Left cardiac atrium (tissue), 4 donors: ENCODE measurements at regions not wholly inside any gene's neighbourhood (a gene's known extent, or its start where the extent isn't known, plus 50 kb on each side); places are given as distances from the start of the nearest gene placed in this dataset.

Experiments
- ATAC-seq, 2 donors: fragments of 200-7000 bp; cut with Tn5 transposase; one replicate each; pipeline ENCODE4 v1.9.1; 2020; ENCODE audit warnings: mild to moderate bottlenecking in 2 of 2, moderate library complexity in 2 of 2
- DNase-seq: peaks from one replicate; pipeline ENCODE4 v3.0.0-alpha.2; 2020
- intact Hi-C, 2 donors: fragments of 100-400 bp; cut with DNase I; formaldehyde crosslinking; loops; one replicate each; pipeline versions ENCODE4 v1.14.1 to v1.15.1; 2022 to 2023
- donor health status: DM: no; HTN: yes; CAD: no.
- donor health status: DM: no; HTN: yes; CAD: no; lungs with severe emphysema.
- donor health status: DM: yes; HTN: yes; CAD: no.
- donor health status: Dilated cardiomyopathy.

DNA sequence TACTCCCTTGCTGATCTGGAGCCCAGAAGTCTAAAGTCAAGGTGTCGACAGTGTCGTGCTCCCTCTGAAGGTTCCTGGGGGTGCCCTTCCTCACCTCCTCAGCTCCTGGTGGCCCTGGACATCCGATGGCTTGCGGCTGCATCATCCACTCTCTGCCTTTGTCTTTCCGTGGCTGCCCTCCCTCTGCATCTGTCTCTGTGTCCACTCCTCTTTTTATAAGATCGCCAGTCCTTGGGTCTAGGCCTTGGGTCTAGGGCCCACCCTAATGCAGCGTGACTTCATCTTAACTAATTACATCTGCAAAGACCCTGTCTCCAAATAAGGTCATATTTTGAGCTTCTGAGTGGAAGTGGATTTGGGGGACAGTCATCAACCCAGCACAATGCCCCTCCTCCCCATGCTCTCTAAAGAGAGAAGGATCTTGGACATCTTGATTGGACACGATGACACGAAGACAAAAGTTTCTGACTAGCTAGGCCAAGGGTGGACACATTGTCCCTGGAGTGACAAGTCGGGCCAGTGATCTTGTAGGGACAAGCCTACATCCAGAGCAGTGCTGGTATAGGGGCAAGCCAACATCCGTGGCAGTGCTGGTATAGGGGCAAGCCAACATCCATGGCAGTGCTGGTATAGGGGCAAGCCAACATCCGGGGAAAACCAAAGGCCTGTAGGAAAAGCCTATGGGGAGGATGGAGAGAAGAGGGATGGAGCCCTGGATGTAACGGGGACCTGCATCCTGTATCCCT, 93.9 kb upstream of the DIO3 start:
- ATAC-seq, result no peak
- DNase-seq, result no peak
- intact Hi-C loops, result no loop called here

DNA sequence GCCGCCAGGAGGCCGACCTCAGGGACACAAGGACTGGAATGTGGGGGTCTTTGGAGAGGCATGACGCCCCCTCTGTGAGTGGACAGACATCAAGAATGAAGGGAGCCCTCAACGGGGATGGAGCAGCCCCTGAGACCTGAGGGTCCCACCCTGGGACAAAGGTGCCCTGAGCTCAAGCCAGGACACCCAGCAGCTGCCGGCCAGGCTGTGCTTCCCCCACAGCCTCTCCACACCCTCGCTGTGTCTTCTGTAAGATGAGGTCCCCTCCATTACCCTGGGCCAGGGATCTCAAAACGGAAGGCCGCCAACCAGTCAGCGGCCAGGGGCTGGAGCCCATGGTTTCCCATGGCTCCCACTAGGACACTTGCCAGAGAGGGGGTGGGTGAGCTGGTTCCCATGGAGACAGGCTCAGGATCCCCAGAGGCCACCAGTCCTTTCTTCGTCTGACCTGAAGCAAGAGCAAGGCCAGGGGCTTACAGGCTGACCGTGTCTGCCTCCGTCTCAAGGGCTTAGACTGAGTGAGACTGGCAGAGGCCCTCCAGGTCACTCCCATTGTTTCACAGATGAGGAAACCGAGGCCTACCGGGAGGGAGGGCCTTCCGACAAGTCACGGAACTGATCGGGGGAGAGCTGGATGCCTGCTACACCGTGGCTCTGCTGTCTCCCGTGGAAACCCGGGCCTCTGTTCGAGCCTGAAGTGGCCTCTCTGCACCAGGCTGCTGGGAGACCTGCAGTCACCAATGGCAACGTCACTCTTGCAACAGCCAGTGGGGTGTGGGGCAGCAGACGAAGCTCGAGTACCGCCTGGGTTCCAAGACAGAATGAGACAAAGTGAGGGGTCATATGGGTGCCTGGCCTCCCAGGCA, 91.7 kb upstream of the DIO3 start:
- no peak for ATAC-seq
- no peak for DNase-seq

DNA sequence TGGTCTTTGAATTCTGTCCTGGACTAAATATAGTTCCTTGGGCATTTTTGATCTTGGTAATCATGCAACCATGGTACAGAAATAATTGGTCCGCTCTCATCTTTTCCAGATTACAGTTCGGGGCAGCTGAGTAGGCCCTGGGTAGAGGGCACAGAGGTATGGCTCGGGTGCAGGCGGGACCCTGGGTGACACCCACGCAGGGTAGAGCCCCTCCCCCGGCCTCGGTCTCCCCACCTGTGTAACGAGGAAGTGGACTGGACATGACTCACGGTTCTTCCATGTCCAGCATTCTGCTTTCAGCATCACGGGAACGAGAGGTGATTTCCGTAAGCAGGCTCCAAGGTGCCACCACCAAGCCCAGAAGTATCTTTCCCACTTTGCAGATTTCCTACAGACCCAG, 91.0 kb upstream of the DIO3 start:
- ATAC-seq (no peak), DNase-seq (no peak)
- intact Hi-C loops, result no loop called here

More for the DNA sequence above, 91.7 kb upstream of the DIO3 start:
- intact Hi-C loops, result no loop called here

DNA sequence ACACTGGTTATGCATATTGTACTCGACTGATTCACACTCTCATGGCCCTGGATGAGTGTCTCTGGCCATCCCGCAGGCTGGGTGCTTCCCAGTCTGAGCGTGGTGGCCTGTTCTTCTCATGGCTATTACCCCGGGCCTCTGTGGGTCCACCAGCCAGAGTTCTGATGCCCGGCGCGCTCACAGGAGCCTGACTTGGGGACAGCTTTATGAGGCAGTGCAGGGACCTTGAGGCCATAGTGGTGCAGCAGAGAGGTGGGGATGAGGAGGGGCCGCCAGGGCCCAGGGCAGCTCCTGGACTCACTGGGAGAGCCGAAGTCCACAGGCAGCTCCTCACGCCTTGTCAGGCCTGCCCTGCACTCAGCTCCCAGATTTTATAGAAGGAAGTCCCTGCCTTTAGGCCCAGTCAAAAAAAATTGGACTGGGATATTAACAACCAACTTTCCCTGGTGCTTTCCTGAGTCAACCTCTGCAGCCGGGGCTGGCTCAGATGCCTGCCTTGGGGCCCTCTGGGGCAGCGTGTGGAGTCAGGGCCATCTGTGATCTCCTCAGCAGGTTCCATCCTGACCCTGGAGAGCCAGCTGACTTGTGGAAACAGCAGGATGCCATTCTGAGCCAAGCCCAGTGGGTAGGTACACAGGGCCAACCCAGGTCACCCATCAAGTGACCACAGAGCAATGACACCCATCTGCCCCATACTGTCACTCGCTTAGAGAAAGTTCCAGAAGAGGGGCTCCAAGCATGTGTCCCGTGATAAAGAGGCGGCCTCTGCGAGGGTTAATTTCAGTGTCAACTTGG, 89.4 kb upstream of the DIO3 start:
- intact Hi-C loops, result no loop called here
- no peak for ATAC-seq

DNA sequence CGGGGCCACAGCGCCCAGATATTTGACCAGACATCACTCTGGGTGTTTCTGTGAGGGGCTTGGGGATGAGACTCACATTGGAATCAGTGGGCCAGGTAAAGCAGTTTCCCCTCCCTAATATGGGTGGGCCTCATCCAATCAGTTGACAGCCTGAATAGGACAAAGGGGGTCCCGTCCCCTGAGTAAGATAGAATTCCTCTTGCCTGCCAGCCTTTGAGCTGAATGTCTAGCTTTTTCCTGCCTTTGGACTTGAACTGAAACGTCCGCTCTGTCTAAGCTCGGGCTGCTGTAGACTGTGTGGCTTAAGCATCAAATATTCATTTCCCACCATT, 88.8 kb upstream of the DIO3 start:
- intact Hi-C loops, result no loop called here
- no peak for ATAC-seq

More for the DNA sequence above, 89.4 kb upstream of the DIO3 start:
- no peak for DNase-seq

DNA sequence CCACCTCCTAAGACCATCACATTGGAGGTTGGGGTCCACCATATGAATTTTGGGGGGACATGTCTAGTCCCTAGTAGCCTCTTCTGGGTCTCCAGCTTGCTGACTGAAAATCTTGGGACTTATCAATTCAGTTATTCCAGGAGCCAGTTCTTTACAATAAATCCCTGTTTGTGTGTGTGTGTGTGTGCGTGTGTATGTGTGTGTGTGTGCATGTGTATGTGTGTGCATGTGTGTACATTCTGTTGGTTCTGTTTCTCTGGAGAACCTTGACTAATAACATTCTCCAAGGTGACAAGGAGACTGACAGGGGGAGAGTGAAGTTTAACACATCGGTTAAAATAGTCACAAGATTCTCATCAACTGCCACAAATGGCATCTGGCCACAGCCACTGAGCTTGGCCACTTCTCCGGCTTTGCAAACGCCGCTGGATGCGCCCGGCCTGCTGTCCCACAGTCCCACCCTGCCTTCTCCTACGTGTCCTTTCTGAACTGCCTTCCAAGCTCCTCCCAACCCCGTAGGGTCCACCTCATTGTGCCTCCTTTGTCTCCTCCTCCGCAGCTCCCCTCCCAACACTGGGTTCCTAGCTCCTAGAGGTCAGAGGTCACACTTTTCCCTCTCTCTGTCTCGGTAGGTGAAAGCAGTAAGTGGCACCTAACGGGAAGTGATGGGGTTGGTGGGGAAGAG, 88.1 kb upstream of the DIO3 start:
- intact Hi-C loops, result no loop called here
- ATAC-seq (no peak), DNase-seq (no peak)

More for the DNA sequence above, 88.8 kb upstream of the DIO3 start:
- DNase-seq, result no peak

DNA sequence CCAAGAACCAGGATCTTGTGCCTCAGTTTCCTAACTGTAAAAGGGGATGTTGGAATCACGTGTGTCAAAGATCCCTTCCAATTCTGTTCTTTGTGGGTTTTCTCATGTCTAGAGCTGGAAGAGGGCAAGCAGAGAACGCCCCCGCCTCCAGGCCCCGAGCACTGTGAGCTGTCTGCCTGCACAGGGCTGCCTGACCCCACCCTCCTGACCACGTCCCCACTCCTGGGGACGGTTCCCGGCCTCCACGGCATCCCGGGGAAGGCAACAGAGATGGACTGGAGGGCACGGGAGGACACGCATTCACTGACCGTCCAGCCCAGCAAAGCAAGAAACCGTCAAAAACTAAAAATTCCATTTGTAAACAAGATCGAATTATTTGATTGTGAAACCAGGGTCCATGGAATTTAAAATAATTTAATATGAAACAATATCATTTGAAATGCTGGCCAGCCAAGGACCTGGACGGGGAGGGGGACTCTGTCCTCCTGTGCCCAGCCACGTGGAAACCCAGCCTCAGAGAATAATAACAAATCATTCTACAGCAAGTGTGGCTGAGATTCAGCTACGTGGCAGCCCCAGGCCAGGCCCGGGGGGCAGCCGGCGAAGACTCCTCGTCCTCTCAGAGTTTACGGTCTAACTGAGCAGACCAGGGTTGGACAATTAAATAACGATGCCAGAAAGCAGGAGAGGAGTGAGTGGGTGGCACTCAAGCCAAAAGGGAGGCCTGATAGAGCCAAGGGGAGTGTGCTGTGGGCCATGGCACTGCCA, 87.3 kb upstream of the DIO3 start:
- intact Hi-C loops, result no loop called here
- ATAC-seq (no peak), DNase-seq (no peak)

DNA sequence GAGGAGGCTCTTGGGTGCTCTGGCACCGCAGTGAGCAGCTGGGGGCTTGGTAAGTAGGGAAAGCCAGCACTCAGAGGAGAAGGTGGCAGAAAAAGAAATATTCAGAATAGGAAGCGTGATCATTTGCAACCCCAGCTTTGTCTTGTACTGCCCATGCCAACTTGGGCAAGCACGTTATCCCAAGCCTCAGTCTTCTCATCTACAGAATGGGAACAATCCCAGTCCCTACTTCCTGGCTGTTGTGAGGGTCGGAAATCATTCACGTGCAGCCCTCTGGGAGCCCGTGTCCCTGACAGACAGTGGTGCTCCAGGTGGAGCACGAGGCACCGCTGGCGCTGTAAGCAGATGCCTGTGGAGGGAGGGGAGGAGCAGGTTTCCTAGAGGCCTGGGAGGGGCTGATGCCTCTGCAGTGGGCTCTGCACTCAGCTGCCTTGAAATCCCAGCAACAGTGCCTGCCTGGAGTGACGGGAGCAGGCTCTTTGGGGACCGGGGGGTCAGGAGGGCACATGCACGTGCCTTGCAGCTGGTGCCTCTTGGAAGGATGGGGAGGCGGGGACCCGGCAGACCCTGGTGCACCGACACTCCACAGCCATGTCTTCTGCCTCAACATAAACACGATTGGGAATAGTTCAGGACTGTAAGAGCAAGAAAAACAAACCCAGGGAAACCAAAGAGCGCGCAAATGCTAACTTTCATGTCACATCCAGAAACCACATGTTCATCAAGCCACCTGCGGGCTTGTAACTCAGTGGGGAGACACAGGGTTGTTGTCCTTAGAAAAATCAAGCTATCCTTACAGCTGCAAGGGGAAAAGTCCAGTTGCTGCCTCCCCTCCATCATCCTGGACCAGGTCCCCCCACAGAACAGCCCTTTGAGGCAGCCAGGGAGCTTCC, 86.5 kb upstream of the DIO3 start:
- intact Hi-C loops, result no loop called here
- no peak for ATAC-seq
- no peak for DNase-seq

DNA sequence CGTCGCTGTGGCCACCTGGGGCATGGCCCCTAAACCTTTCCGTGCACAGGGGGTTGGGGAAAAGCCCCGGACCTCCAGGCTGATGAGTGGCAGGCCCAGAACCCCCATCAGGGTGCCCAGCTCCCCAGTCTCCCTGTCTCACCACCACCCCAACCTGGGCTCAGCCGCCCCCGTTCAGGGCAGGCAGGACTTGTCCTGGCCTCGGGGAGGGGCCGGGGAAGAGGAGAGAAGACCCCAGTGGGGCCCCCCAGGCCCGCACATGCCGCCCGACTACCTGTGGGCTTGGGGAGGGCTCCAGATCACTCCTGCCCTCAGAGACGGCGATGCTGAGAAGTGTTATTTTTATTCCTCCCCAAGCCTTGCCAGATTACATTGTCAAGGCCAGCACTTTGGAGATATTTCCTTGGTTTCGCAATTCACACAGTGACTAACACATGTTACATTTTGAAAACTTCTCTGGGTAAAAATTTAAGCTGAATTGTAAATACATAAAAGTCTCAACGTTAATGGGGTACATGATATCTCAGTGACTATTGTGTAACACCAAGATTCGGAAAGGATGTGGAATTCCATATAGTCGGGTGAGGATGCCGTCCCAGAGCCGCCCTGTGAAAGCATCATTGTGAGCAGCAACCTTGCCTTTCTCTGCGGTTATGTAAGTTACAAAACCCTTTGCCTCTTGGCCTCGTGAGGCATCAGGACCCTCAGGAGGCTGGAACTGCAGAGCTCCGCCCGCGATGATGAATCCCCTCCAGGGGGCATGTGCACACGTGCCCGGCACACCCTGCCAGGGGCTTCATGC, 85.6 kb upstream of the DIO3 start:
- intact Hi-C loops, result no loop called here
- DNase-seq (no peak), ATAC-seq (peak; percentile 82 to 84)

DNA sequence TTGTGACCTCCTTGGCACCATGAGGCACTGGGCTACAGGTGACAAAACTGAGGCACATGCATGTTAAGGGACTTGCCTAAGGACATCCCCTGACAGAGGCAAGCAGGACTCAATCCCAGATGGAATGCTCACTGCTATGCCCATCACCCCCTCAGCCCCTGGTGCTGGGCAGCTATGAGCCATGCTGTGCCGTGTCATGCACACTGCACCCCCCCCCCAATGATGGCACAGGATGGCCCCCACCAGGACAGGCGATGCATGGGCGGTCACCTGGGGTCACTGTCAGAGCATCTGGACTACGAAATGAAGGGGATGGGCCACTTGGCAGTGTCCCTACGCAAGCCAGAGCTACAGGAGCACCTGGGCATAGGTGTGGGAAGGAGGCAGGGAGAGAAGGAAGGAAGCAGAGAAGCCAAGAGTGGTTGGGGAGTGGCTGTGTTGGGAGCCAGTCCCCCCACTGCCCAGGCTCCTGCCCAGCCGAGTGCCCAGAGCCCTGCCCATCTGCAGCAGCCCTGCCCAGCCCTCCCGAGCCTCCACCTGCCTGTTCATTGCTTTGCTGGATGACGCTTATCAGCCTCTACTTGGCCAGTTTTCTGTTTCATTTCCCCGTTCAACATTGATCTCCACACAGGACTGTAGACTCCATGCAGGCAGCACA, 84.9 kb upstream of the DIO3 start:
- peak in 1 of 2 donors; percentile 35 for ATAC-seq
- DNase-seq, result no peak

DNA sequence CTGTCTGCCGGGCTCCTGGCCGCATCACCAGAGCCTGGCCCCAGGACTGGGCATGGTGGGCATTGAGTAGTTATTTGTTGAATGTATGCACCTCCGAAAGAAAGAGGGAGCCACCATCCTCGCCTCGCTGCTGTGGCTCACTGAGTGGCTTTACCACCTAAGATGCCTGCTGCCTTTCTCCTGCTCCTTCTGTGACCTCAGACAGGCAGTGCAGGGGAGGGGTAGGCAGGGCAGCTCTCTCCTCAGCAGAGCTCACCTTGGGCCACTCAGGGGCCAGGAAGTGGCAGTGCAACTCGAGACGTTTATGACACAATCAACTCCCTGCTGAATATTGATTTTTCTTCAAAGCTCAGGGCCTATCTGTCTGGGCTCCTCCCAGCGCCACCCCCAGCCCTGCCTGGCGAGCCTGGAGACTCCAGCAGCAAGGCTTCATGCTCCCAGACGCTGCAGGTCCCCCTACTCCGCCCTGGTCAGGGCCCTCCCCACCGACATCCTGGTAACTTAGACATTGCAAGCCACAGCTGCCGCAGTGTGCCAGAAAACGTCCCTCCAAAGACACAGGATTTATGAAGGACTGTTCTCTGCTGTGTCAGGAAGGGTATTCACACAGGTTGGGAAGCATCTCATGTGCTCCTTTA, 84.3 kb upstream of the DIO3 start:
- no peak for ATAC-seq

More for the DNA sequence above, 84.9 kb upstream of the DIO3 start:
- intact Hi-C loops, result no loop called here

DNA sequence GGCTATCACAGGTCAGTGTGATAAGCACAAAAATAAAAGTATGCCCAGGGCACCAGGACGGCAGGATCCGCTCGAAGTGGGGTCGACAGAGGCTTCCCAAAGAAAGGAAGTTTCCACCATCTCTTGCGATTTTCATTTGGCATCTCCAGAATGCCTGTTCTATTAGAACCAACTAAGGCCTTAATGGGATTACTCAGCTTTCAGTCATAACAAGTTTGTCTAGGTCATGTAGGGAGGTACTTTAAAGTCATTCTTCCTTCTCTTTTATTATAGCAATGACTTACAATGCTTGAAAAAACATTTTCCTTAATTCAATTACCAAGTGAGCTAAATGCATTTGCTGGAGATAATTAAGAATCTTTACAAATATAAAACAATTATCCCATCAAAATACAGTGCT, 83.6 kb upstream of the DIO3 start:
- DNase-seq, result no peak
- no peak for ATAC-seq
- intact Hi-C loops, result no loop called here

More for the DNA sequence above, 84.3 kb upstream of the DIO3 start:
- DNase-seq, result no peak
- intact Hi-C loops, result no loop called here

DNA sequence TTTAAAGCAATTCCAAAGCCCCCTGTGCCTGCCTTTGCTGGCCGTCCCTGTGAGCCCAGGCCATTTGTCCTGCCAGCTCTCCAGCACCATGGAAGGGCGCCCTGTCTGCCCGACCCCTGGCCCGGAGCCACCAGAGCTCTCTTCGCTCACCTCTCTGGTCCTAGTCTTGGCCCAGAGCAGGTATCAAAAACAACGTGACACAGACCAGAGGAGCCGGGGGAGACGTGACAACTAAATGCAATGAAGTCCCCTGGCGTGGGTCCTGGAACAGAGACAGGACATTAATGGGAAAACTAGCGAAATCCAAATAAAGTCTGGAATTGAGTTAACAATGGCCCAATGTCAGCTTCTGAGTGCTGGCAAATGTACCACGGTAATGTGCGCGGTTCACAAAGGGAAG, 83.2 kb upstream of the DIO3 start:
- intact Hi-C loops, result no loop called here
- DNase-seq (no peak), ATAC-seq (no peak)

DNA sequence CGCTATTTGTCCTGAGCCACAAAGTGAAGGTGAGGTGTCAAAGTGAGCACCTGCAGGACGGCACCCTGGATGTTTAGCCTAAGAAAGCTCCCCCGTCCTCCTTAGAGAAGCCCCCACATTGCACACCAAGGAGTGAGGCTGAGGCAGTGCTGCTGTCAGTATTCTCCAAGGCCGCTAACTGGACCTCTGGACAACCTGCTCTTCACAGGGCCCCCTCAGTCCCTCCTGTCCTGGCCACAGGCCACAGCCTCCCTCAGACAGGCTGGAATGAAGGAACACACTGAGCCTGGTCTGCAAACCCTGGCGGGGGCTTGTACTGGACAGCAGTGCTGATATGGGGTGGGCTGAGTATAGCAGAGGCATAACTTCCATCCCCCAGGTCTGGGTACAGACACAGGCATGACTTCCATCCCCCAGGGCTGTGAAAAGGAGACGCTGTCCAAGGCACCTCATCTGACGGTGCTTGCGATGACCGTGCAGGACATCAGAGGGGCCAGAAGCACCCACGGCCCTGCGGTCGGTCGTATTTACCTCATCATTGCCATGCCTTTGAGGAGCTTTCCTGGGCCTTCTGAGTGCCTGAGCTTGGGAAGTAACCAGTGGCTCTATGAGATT, 82.4 kb upstream of the DIO3 start:
- ATAC-seq, result no peak
- no peak for DNase-seq
- intact Hi-C loops, result no loop called here

DNA sequence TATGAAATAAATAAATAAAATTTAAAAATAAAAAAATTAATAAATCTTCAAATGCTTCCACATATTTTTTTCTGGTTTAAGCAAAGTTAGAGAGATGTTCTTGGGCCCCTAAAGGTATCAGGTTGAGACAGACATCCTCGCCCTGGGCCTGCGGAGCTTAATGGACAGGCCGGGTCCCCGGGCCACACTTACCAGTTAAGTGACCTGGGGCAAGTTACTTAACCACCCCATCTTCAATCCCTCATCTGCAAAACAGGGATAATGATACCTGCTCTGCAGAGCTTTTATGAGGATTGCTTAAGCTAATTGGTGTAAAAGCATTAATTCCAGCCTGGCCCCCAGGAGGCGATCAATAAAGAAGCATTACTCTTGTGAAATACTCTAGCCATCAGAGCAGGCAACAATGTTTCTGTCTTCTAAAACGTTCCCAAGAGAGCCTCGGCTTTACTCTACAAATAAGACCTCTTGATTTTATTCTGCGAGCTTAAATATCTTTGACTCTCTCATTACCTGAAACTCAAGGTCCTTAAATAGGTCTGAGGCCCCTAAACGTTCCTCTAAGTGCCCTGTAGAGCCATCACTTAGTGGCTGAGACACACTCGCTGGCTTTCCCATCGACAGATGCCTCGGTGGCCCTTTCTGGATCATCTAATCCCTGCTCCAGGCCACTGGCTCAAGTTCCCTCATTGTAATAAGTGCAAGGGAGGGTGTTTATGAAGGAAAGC, 81.1 kb upstream of the DIO3 start:
- ATAC-seq (no peak), DNase-seq (no peak)
- intact Hi-C loops, result no loop called here
